Kidney tubule cell (primary cell): ENCODE measurements at regions not wholly inside any gene's neighbourhood (a gene's known extent, or its start where the extent isn't known, plus 50 kb on each side); places are given as distances from the start of the nearest gene placed in this dataset.

Source experiments
- DNase-seq: peaks from one replicate; pipeline ENCODE4 v3.0.0-alpha.2; 2018; ENCODE audit warnings: low spot score

DNA sequence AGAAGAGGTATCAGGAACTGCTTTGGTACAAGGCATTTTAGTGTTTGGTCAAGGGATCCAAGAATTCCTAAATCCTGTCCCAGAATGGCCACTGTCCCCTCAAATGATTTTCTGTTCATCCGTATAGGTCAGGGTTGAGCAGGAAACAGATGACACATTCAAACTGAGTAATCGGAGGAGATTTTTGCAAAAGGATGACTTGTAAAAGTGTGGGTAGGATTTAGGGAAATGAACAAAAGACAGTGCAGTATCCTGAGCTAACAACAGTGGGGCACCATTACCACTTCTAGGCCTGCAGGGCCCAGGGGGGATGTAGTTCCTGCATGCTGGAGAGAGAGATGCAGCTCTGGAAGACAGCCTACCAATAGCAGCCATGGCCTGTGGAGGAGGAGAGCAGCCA, 290.1 kb downstream of the ZSWIM6 start:
- no peak for DNase-seq

DNA sequence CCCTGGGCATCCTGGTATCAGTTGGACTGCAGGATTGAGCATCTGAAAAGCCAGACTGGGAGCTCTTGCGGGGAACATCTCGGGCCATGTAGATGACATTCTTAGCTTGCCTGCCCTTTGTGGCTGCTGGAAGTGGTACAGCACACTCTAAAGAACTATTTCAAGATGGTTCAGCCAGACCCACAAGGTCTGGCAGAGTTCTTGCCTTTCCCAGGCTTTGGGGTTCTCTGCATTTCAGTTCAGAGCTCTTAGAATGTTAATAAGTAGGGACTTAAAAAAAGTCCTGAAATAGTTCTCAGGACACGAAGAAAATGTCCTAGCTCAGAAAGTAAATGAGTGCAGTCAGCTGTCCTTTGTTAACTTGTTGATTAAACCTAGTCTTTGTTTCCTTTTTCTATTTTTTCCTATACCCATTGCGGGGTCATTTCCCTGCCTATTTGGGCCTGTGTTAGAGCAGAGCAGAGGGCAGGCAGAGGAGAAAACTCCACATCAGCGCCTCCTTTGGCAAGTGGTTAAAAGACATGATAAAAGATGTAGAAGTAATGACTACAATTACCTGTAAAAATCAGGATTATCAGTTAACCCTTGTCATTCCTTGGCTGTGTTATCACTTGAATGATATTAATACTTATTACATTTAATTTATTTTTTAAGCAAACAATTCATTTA, 291.5 kb downstream of the ZSWIM6 start:
- DNase-seq = no peak

DNA sequence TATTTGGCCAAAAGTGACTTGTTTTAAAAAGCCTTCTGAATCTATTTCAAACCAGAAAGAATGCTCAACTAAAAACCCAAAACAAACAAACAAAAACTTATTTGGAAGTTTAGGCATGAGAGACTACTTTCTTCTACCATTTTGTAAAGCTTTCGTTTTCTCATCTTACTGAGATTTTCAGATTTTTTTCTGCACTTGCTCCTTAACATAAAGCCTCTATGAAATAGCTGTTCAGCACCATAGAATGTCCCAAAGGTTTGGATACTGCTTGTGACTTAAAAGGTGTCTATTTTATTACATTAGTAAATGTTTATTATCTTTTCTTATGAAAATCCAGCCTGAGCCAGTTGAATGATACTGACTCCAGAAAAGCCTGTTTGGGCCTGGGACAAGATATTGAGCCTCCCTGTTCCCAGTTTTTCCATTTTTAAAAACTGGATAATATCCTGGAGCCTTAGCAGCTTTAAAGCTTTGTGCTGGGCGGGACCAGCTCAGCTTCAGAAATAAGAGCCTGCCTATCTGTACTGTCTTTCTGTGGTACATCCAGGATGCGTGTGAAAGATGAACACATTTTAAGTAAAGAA, 292.6 kb downstream of the ZSWIM6 start:
- DNase-seq = no peak

DNA sequence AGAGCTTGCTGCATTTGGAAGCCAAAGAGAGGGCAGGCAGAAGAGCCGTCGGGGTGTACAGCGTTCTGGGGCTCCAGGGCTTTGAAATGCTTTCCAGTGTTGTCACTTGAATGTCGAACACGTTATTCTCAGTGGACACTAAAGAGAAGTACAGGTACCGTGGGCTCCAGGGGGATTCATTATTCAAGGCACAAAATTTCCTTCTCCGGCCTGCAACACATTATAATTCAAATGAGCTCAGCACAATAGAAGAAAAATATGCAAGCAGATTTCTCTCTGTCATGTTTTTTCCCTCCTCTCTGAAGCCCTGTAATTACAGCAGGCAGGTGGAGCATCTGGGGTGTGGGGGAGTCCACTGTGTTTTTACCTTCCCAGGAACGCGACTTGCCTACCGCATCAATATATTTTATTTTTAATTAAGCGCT, 293.1 kb downstream of the ZSWIM6 start:
- DNase-seq = no peak

DNA sequence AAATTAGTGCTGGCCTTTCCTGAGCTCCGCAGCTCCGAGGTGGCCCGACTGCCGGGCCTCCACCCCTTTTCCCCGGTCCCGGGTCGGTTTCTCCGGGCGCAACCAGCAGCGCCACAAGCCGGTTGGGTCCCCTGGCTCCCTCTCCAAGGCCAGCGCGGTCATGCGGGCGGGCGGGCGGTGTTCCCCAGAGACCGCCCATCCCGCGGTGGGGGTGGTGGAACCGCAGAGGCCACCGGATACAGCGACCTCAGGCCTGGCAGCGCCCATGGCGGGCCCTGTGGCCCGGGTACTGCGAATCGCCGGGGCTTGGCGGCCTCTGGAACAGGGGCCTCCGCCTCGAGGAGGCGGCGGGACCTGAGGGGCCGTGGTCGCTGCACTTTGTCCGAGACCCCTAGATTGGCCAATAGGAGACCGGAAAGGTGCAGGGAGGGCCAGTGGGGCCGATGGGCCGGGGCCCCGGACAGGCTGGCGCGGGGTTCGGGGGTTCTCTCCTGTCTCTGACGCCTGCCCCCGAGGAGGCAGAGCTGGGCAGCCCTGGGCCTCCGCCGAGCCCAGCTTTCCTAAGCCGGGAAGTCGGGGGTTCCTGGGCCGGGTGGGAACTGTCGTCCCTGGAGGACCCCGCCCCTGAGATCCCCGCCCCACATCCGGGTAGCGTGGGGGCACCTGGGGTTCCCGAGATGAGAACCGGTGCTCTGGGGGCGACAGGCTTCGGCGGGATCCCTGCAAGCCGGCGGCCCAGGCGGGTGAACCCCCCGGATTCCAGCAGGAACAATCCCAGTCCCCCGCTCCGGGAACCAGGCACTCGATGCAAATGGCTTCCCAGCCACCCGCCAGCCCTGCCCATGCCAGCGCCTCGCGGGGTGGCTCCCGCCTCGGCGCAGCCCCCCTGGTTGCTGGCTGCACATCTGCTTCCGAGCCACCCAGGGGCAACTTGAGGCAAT, 293.9 kb downstream of the ZSWIM6 start:
- peak; percentile 68 for DNase-seq

DNA sequence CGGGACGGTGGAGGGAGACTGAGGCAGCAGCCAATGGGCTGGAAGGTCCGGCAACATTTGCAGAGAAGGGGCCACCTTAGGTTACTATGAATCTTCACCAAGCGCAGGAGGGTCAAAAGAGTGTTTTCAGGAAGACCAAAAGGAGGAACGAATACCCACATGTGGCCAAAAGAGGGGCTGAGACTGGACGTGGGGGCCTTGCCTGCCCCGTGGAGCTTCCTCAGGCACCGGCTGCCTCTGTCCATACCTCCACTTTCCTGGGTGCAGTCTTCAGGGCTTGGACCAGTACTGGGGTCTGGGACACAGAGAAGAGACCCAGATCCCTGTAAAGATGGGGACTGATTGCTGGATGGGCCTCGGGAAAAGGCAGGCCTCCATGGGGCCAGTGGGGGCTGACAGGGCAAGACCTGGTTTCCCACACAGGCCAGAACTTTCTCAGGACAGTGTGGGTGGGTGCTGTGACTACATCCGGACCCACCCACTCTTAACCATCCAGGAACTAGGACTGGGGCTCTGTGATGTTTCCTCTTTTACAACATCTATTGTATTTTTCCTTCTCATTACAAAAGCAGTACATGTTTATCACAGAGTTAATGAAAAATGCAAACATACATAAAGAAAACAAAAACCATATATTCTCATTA, 294.7 kb downstream of the ZSWIM6 start:
- DNase-seq = no peak

DNA sequence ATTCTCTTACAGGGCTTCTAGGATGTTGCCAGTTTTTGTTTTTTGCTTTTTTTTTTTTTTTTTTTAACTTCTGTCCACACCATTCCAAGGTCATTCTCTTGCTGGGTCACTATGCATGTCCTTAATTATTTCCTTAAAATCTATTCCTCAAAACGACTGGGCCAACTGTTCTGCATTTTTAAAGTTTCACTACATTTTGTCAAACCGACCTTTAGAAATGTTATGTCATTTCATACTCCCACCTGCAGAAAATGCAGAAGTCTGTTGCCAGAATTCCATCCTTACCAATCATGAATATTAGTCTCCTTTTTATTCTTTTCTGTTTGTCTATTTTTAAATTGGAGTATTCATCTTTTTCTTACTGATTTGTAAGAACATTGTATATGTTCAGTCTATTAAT, 295.5 kb downstream of the ZSWIM6 start:
- no peak for DNase-seq

DNA sequence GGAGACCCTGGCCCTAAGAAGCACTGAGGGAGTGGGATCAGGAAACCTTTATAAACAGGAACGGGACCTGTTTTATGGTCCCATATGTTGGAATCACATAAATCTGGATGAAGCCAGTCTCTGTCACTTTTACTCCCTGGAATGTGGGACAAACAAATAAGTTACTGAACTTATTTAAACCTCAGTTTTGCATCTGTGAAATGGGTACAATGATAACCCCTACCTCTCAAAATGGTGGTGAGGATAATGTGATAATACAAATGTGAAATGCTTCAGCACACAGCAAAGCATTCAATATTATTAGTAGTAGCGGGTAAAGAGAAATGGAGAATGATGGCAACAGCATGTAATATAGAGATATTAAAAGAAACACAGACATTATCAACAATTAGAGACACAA, 298.9 kb downstream of the ZSWIM6 start:
- DNase-seq = no peak

DNA sequence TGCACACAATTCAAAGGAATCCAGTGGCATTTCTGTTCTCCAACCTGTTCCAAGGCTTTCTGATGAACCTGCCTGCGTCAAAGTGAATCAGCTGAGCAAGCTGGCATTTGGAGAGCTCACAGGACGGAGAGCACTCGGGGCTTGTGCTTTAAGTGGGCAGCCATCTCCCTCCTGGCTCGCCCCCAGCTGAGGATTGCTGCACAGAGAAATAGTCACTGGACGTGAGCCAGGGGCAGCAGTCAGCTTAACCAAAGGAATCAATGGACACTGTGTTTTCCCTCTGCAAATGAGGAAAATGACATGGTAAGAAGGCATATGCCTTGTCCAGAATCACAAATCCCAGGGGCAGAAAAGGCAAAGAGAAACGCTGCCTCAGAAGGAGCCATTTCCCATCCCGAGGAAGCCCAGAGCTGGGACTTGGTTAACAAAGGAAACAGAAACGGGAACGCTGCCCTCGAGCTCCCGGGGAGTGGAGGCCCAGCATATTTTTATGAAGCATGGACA, 299.4 kb downstream of the ZSWIM6 start:
- peak; percentile 26 for DNase-seq

DNA sequence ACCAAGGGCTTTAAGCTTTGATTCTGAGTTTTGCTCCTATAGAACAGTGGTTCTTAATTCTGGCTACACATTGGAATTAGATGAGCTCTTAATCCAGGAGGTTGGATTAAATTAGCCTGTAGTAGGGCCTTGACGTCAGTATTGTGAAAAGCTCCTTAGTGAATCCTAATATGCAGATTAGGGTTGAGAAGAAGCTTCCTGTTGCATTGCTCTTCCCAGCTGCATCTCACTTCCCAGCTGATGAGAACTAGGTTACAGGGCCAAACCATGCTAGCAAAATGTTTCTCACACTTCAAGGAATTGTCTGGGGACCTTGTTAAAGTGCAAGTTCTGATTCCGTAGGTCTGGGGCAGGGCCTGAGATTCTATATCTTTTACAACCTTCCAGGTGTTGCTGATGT, 300.0 kb downstream of the ZSWIM6 start:
- DNase-seq = no peak

DNA sequence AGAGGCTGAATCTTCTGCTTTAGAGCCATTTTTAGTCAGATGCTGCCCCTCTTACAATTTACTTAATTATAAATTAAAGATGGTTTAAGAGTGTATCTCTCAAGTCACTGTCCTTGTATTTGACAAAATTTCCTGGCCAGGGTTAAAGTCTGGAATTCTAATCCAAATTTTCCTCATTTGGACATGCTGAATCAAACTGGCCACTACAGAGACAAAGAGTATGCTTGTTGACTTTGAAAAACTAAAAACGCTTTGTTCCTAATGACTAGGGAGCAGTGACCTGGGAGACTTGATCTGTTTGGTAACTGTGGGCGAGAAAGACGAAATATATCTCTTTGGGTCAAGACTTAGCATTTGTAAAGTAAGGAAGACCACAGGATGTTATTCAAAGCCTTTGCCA, 303.2 kb downstream of the ZSWIM6 start:
- no peak for DNase-seq

DNA sequence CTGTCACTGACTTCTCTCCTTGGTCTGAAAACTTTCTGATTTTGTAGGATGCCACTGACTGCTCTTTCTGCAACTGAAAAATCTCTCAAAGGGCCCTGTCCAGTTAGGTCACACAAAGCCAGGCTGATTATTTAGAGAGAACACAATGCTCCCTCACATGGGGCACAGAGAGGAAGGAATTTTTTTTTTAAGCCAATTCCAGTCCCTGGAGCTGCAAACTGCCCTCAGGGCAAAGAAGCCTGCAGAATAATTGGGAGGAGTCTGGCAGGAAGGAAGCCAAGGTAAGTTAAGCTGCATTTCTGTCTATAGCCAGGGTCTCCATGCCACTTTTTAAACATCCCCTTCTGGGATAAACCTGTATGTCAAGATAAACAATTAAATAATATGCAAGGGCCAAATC, 305.5 kb downstream of the ZSWIM6 start:
- no peak for DNase-seq

DNA sequence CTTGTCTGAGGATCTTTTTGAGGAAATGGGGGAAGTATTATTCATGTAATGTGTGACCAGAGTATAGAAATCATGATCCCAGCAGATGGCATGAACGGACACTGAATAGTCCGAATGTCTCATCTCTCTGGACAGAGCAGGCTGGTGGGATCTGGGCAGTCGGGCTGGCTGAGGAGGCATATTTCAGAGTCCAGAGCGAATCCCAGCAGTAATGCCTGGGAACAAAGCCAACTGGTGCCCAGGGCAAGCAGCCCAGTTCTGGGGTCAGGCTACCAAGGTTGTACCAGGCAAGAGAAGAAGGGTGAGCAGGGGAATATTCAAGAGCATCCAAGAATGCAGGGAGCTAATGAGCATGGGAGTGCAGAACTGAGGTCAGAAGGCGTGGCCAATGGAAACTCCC, 306.4 kb downstream of the ZSWIM6 start:
- DNase-seq = no peak

DNA sequence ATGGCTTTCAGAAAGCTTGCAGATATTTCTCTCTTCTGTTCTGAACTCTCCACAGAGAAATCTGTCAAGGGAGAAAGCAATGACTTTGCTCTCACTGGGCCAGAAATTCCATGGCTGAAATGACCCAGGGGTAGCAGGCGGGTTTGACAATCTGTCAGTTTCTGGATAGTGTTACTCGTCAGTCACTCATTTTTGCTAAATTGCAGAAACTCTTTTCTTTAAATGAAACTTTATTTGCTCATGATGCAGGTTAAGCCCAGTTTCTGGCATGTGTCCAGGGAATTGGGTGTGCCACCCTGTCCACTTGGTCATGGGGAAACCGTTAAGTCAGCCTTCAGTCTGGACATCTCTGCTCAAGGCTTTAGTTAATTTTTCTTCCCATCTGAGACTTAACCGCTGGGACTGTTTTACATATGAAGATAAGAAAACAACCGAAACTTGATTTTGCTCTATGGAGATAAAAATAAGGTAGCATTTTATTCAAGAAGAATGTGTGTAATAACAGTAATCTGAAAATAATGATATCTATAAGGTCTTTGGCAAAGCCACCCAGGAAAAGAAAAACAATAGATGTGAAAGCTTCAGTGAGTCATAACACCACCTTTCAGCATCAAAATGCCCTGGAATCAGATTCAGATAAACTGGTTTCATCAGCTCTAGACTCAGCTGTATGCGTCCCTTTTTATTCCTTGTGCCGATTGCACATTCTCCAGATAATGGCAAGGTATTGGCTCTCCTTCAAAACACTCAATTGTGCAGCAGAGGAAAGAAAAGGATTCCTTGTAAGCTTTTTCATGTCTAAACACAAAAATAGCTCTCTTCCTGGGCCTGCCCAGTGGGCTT, 308.3 kb downstream of the ZSWIM6 start:
- no peak for DNase-seq

DNA sequence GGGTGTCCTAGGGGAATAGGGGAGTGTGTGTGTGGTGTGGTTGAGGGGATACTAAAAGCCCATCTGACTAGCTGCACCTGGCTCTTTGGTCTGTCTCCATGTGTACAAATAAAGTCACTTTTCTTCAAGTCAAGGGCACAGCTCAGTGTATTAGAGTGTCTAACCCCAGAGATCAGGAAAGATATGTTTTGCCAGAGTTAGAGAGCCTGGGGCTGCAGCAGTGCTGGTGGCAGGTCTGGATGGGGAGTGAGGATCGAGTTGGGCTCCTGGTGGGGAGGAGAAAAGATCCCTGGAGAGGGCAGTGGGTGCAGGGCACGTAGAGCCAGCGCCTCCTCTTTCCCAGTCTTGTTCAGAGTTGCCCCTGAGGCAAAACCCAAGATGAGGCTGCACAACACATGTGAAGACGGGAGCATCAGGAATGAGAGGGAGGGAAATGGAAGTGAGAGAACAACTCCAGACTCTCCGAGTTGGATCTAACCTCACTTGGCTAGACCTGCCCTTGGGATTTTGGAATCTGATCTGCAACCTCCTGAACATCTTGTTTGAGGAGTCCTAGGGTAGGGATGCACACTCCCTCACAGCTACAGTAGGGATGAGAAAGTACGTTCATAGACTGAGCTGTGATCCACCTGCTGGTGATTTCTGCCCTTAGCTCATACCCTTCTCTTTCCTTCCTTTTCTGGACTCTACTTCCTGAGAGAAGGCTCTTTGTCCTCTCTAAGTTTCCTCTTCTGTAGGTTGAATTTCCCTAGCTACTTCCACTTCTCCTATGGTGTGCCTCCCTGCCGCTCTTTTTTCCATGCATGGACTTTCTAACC, 309.9 kb downstream of the ZSWIM6 start:
- no peak for DNase-seq

DNA sequence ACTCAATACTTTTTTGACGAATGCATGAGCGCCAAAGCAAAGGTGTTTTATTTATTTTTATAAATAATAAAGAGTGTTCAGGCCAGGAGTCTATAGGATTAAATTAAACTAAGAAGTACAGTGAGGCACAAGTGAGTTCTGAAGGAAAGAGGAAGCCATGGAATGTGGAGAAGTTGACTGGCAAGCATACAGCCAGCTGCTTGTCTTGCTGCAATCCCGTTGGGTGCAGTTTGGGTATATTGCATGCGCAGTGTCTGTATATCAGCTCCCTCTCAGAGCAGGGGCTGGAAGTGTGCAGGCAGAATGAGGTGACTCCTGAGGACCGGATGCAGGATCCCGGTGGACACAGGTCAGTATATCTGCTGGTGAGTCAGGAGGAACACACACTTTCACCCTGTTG, 315.6 kb downstream of the ZSWIM6 start:
- DNase-seq = no peak

DNA sequence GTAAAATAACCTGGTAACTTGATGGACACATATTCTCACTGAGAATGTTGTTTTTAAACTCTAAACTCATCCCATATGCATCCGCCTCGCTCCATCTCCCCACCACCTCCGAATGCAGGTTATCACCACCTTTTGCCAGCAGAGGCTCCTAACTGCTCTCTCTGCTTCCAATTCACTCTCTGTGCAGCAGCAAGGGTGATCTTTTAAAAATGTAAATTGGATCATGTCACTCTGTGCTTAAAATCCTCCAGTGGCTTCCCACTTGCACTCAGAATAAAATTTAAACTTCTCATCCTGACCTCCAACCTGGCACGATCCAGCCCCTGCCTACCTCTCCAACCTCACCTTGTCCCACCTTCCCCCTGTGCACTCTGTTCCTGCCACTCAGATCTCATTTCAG, 317.2 kb downstream of the ZSWIM6 start:
- DNase-seq = no peak

DNA sequence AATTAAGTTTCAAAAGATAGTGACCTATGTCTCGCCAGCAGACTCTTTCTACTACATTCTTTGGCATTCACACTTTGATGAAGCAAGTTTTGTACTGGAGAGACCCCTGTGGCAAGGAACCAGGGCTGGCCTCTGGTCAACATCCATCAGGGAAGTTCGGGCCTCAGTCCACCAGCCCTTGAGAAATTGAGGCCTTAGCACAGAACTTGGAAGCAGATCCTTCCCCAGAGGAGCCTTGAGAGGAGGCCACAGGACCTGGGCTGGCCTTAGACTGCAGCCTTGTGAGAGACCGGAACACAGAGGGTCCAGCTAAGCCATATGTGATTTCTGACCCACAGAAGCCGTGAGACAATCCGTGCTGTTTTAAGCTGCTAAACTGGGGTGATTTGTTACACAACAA, 317.9 kb downstream of the ZSWIM6 start:
- DNase-seq = no peak

DNA sequence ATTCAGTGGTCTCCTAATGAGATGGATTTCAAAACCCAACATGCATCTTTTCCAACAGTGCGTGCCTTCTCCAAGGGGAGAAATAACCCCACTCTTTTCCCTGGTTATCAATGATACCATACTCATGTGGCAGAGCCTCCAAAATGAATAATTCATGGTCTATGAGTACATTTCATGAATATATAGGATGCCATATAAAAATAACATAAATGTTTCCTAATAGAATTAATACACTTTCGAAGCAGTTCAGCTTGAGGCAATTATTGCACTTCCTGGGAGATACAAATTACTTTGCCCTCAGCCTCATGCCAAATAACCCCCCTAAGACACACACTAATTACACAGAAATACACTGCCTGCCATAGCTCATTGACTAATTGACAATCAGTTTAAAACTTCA, 318.6 kb downstream of the ZSWIM6 start:
- DNase-seq = no peak

DNA sequence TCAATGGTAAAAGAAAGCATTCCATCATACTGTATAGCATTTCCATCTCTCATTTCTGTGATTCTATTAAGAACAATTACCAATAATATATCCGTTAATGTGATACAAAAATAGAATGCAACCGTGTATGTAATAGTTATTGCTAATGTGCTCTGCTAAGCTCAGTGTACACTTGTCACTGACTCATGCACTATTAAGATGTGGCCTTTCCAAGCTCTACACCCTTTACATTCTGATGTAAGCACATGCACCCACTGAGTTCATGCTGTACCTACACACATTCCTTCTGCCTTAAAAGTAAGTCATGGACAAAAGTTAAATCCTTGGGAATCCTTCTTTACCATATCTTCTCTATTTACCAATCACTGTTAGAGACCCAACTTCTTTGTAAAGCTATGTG, 319.1 kb downstream of the ZSWIM6 start:
- no peak for DNase-seq

DNA sequence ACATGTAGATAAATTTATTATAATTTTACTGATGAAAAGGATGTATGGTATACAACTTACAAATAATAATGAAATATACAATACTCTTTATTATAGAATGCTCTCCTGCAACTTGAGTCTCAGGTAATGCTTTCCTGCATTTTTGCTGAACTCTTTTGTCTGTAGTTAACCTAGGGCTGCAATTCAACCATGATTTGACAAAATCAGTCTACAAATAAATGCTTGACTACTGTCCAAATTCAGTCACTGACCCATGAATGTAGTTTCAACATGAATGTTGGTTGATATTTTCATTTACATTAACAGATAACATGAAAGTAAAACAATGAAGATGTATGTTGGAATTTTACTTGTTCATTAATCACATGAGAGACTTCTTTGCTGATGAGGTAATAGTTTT, 320.9 kb downstream of the ZSWIM6 start:
- DNase-seq = no peak
